ENCODE measurements at regions not wholly inside any gene's neighbourhood (a gene's known extent, or its start where the extent isn't known, plus 50 kb on each side); places are given as distances from the start of the nearest gene placed in this dataset.
A peak's percentile ranks its signal among the peaks of the same experiment; 100 is the strongest.

- TF ChIP-seq CTCF (IDR thresholded peaks at IDR 0.05; ENCODE audit: low read depth, low read length) = peak; percentile 17
- no peak for TF ChIP-seq EZH2phosphoT487 (IDR thresholded peaks at IDR 0.05; ENCODE audit: low read depth)
Measured at GRCh38 chr20:52539891-52540290, 348.3 kb upstream of the ZFP64 start.
